Keratinocyte (primary cell): ENCODE measurements at regions not wholly inside any gene's neighbourhood (a gene's known extent, or its start where the extent isn't known, plus 50 kb on each side); places are given as distances from the start of the nearest gene placed in this dataset.

Experiments
- EZH2 ChIP-seq: IDR thresholded peaks from one replicate; pipeline ENCODE4 v1.6.1; 2012; ENCODE audit warnings: inconsistent platforms, mild to moderate bottlenecking, low read length, moderate library complexity
- TF ChIP-seq, protein P1 (sequence below), 3 experiments: IDR thresholded peaks in 1 of 3; conservative IDR thresholded peaks in 1 of 3; optimal IDR thresholded peaks in 1 of 3; 2 replicates in 2 of 3; 3 replicates in 1 of 3; pipeline versions ENCODE3 to v1.5.1; 2011; ENCODE audit warnings: low read length in 3 of 3, mild to moderate bottlenecking in 3 of 3, moderate library complexity in 2 of 3, control low read depth in 1 of 3, inconsistent platforms in 1 of 3; ENCODE audit not compliant: insufficient read depth in 2 of 3; ENCODE audit errors: extremely low read depth in 1 of 3

DNA sequence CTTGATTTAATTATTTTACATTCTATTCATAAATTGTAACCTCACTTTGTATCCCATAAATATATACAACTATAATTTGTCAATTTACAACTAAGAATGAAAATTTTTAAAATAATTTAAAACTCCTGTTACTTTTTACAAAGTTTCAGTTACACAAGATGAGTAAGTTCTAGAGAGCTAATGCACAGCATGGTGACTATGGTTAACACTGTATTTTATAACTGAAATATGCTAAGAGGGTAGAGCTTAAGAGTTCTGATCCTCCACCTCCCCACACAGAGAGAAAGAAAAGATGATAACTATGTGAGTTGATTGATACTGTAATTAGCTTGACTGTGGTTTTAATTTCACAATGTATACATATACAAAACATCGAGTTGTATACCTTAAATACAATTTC is 412.5 kb upstream of the DDI1 start:
- TF ChIP-seq, protein P1, sequence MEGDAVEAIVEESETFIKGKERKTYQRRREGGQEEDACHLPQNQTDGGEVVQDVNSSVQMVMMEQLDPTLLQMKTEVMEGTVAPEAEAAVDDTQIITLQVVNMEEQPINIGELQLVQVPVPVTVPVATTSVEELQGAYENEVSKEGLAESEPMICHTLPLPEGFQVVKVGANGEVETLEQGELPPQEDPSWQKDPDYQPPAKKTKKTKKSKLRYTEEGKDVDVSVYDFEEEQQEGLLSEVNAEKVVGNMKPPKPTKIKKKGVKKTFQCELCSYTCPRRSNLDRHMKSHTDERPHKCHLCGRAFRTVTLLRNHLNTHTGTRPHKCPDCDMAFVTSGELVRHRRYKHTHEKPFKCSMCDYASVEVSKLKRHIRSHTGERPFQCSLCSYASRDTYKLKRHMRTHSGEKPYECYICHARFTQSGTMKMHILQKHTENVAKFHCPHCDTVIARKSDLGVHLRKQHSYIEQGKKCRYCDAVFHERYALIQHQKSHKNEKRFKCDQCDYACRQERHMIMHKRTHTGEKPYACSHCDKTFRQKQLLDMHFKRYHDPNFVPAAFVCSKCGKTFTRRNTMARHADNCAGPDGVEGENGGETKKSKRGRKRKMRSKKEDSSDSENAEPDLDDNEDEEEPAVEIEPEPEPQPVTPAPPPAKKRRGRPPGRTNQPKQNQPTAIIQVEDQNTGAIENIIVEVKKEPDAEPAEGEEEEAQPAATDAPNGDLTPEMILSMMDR (optimal IDR thresholded peaks at IDR 0.05 in 1 of 3, IDR thresholded peaks at IDR 0.05 in 1 of 3, conservative IDR thresholded peaks at IDR 0.05 in 1 of 3; ENCODE audit: extremely low read depth in 1 of 3, insufficient read depth in 2 of 3, low read length in 3 of 3): no peak
- TF ChIP-seq EZH2: no peak
